HCT116 (cell line): ENCODE measurements at regions not wholly inside any gene's neighbourhood (a gene's known extent, or its start where the extent isn't known, plus 50 kb on each side); places are given as distances from the start of the nearest gene placed in this dataset.

ENCODE experiments used
- CEBPB ChIP-seq: IDR thresholded peaks from 2 replicates; pipeline ENCODE4 v1.6.1; 2012; ENCODE audit warnings: low read depth
- POLR2A ChIP-seq: IDR thresholded peaks from 2 replicates; pipeline ENCODE4 v1.7.0; 2011; ENCODE audit warnings: borderline replicate concordance; ENCODE audit not compliant: insufficient read depth, insufficient read length; ENCODE audit errors: extremely low read depth

DNA sequence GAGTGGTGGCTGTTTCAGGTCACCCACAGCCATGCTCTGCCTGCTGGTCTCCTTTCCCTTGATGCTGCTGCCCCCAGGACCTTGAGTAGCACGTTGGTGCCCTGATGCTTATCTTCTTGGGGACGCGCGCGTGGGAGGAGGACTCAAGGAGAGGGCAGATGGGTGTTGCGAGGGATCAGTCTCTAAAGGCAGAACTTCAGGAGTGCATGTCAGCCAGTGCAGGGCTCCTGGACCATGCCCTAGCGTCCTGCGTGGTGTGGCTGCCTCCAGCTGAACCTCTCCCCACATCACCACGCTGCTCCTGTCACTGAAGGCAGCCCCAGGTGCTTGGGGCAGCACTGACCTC lies 62.5 kb upstream of the GLI2 start:
- TF ChIP-seq POLR2A (no peak), CEBPB (no peak)
